ENCODE measurements at regions not wholly inside any gene's neighbourhood (a gene's known extent, or its start where the extent isn't known, plus 50 kb on each side); places are given as distances from the start of the nearest gene placed in this dataset.

DNA sequence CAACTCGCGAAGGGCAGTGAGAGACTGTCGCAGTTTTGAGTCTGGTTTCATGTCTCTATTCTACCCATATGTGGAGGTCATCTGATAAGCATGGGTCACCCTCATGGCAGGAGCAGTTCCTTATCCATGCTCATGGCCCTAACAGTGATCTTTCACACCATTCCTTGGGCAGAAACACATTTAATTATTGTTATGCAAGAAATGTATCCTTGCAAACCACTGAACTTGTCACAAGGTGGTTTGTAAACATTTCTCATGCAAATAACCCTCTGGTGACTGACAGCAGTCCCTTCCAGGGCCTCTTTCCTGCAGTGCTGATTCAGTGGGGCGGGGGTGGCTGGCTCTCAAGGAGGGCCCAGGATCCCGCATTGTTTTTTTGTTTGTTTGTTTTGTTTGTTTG lies 421.4 kb upstream of the RUNX1 start:
- ATAC-seq (no peak), DNase-seq (ENCODE audit: low read depth in 1 of 2, low spot score in 1 of 2) (no peak), FAIRE-seq (no peak)
- Histone ChIP-seq H3K9me3 (no peaks in the 10 kb centered on the region), H3K4me3 (no peak overlapping the region), H3K27ac (no peak overlapping the region), H3K4me2 (no peak overlapping the region), H3K4me1 (no peaks in the 10 kb centered on the region)
- TF ChIP-seq, protein P1, sequence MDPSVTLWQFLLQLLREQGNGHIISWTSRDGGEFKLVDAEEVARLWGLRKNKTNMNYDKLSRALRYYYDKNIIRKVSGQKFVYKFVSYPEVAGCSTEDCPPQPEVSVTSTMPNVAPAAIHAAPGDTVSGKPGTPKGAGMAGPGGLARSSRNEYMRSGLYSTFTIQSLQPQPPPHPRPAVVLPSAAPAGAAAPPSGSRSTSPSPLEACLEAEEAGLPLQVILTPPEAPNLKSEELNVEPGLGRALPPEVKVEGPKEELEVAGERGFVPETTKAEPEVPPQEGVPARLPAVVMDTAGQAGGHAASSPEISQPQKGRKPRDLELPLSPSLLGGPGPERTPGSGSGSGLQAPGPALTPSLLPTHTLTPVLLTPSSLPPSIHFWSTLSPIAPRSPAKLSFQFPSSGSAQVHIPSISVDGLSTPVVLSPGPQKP (IDR thresholded peaks at IDR 0.05; ENCODE audit: low read depth, low read length), result no peak
- TF ChIP-seq HOXB5 (CRISPR knock-in tag; IDR thresholded peaks at IDR 0.05) (no peak), BHLHE40 (IDR thresholded peaks at IDR 0.05; ENCODE audit: low read depth, low read length) (no peak), RARB (CRISPR knock-in tag; IDR thresholded peaks at IDR 0.05) (no peak), KDM5A (IDR thresholded peaks at IDR 0.05) (no peak), POLR2AphosphoS2 (conservative IDR thresholded peaks at IDR 0.05; ENCODE audit: low read length) (no peak), TP53 (CRISPR knock-in tag; IDR thresholded peaks at IDR 0.05) (no peak), ZNF302 (CRISPR knock-in tag; IDR thresholded peaks at IDR 0.05) (no peak), POLR2A (IDR thresholded peaks at IDR 0.05; ENCODE audit: low read length) (no peak), FOSL2 (IDR thresholded peaks at IDR 0.05) (no peak), FOSL2 (CRISPR knock-in tag; IDR thresholded peaks at IDR 0.05) (no peak), MAFK (IDR thresholded peaks at IDR 0.05; ENCODE audit: partially characterized antibody) (no peak), KDM1A (IDR thresholded peaks at IDR 0.05; ENCODE audit: low read depth) (no peak), ZFP36 (IDR thresholded peaks at IDR 0.05; ENCODE audit: borderline replicate concordance, partially characterized antibody) (no peak), GATA3 (IDR thresholded peaks at IDR 0.05; ENCODE audit: borderline replicate concordance) (no peak), NR3C1 (IDR thresholded peaks at IDR 0.05) (no peak)
- TF ChIP-seq, protein P2, sequence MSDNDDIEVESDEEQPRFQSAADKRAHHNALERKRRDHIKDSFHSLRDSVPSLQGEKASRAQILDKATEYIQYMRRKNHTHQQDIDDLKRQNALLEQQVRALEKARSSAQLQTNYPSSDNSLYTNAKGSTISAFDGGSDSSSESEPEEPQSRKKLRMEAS (IDR thresholded peaks at IDR 0.05), result no peak
- WGBS (ENCODE audit: missing lambda C conversion rate), result 66% methylated on average over 5 of the region's 5 CpGs
- POLR2A ChIA-PET, result no interaction called here
- CTCF ChIA-PET, result no interaction called here

DNA sequence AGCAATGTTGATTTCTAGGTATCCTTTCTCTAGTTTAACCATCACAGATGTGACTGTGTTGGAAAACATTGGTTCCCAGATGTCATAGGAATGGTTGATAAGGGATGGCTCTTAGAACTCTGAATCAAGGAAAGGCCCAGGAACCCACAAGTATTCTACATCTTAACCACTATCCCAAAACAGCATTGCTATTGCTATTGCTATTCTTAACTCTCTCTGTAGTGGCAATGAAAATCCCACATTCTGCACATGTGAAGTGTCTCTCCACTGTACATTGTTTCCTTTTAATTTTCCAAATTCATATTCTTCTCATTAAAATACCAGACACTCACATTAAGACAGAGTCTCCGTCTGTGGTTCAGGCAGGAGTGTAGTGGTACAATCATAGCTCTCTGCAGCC lies 420.4 kb upstream of the RUNX1 start:
- WGBS (ENCODE audit: missing lambda C conversion rate), result 69% methylated on average over 1 of the region's 1 CpG
- POLR2A ChIA-PET, result no interaction called here
- no peak for FAIRE-seq

More for the DNA sequence above, 420.4 kb upstream of the RUNX1 start:
- DNase-seq (ENCODE audit: low read depth in 1 of 2, low spot score in 1 of 2) (no peak), ATAC-seq (no peak)
- no peak overlapping the region for H3K4me3 ChIP-seq
- H3K4me1 ChIP-seq, result no peaks in the 10 kb centered on the region
- TF ChIP-seq HOXA7 (CRISPR knock-in tag; IDR thresholded peaks at IDR 0.05), result no peak
- TF ChIP-seq CBX2 (IDR thresholded peaks at IDR 0.05; ENCODE audit: borderline replicate concordance, low read depth), result no peak
- TF ChIP-seq TP53 (CRISPR knock-in tag; IDR thresholded peaks at IDR 0.05), result no peak
- no peak for TF ChIP-seq POLR2AphosphoS2 (conservative IDR thresholded peaks at IDR 0.05; ENCODE audit: low read length)
- TF ChIP-seq ZC3H11A (IDR thresholded peaks at IDR 0.05), result no peak
- no peak for TF ChIP-seq HOXB13 (CRISPR knock-in tag; IDR thresholded peaks at IDR 0.05; ENCODE audit: low read depth)
- no peak for TF ChIP-seq EHMT2 (IDR thresholded peaks at IDR 0.05; ENCODE audit: low read depth)
- TF ChIP-seq MYC (IDR thresholded peaks at IDR 0.05; ENCODE audit: borderline replicate concordance, low read length), result no peak
- TF ChIP-seq SREBF2 (IDR thresholded peaks at IDR 0.05), result no peak
- TF ChIP-seq, protein P1 (IDR thresholded peaks at IDR 0.05; ENCODE audit: low read depth, low read length), result no peak
- TF ChIP-seq RFX5 (IDR thresholded peaks at IDR 0.05), result no peak
- TF ChIP-seq, protein P3, sequence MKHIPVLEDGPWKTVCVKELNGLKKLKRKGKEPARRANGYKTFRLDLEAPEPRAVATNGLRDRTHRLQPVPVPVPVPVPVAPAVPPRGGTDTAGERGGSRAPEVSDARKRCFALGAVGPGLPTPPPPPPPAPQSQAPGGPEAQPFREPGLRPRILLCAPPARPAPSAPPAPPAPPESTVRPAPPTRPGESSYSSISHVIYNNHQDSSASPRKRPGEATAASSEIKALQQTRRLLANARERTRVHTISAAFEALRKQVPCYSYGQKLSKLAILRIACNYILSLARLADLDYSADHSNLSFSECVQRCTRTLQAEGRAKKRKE (CRISPR knock-in tag; IDR thresholded peaks at IDR 0.05; ENCODE audit: low read depth), result no peak
- no peak for TF ChIP-seq RARB (CRISPR knock-in tag; IDR thresholded peaks at IDR 0.05)
- TF ChIP-seq KDM1A (IDR thresholded peaks at IDR 0.05; ENCODE audit: low read depth), result no peak
- TF ChIP-seq, protein P4, sequence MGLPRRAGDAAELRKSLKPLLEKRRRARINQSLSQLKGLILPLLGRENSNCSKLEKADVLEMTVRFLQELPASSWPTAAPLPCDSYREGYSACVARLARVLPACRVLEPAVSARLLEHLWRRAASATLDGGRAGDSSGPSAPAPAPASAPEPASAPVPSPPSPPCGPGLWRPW (IDR thresholded peaks at IDR 0.05), result no peak
- no peak for TF ChIP-seq NR3C1 (IDR thresholded peaks at IDR 0.05)
- no peak for TF ChIP-seq RAD21 (conservative IDR thresholded peaks at IDR 0.05 in 1 of 2, IDR thresholded peaks at IDR 0.05 in 1 of 2)
- TF ChIP-seq GATA3 (IDR thresholded peaks at IDR 0.05; ENCODE audit: borderline replicate concordance), result no peak
- H3K4me2 ChIP-seq, result no peak overlapping the region
- CTCF ChIA-PET, result no interaction called here
- H3K27ac ChIP-seq, result no peak overlapping the region
- H3K9me3 ChIP-seq, result no peaks in the 10 kb centered on the region

Measured in A549 (cell line).